SK-N-SH (cell line): ENCODE measurements at regions not wholly inside any gene's neighbourhood (a gene's known extent, or its start where the extent isn't known, plus 50 kb on each side); places are given as distances from the start of the nearest gene placed in this dataset.
A peak's percentile ranks its signal among the peaks of the same experiment; 100 is the strongest.

Experiments used
- CTCF ChIA-PET: fragments of 300-600, 350-600 bp; formaldehyde crosslinking; extraction: SDS; loops from one replicate; lab custom pipeline; 2021; lab: Yijun Ruan, JAX
- POLR2A ChIA-PET: fragments of 350-600 bp; sonication (Branson Sonifier 250); formaldehyde crosslinking; extraction: SDS; loops from one replicate; lab custom pipeline; 2020; ENCODE audit warnings: antibody characterized with exemption, inconsistent platforms; lab: Yijun Ruan, JAX
- DNase-seq: peaks from one replicate; pipeline ENCODE4 v3.0.0; 2012
- H2AFZ ChIP-seq: fragments of 200-600 bp; sonication (generic); 2 replicates; pipeline ENCODE4 v1.8.1; 2016; ENCODE audit warnings: antibody characterized with exemption, mild to moderate bottlenecking, low read depth
- H3F3A ChIP-seq: fragments of 200-600 bp; sonication (generic); replicated peaks from 2 replicates; pipeline ENCODE3; 2016; ENCODE audit warnings: antibody characterized with exemption, mild to moderate bottlenecking; ENCODE audit not compliant: insufficient read depth
- H3K27ac ChIP-seq, 2 experiments: fragments of 200-500 bp in 1 of 2; fragments of 200-600 bp in 1 of 2; sonication (Bioruptor generic) in 1 of 2; sonication (generic), shearing (Covaris generic) in 1 of 2; 2 replicates each; pipeline versions ENCODE4 v1.5.1 to v1.6.1; 2014 to 2016; ENCODE audit warnings: low read depth in 2 of 2, inconsistent platforms in 1 of 2, low read length in 1 of 2, mild to moderate bottlenecking in 1 of 2, mixed read lengths in 1 of 2
- H3K27me3 ChIP-seq: fragments of 200-600 bp; sonication (generic), shearing (Covaris generic); 2 replicates; pipeline ENCODE4 v1.6.1; 2016; ENCODE audit warnings: mixed run types; ENCODE audit not compliant: insufficient read depth
- H3K36me3 ChIP-seq, 2 experiments: fragments of 200-500 bp in 1 of 2; fragments of 200-600 bp in 1 of 2; sonication (Bioruptor generic) in 1 of 2; sonication (generic) in 1 of 2; replicated peaks in 1 of 2; 2 replicates each; pipeline versions ENCODE3 to v1.5.1; 2014 to 2016; ENCODE audit warnings: low read length in 1 of 2, mild to moderate bottlenecking in 1 of 2; ENCODE audit not compliant: insufficient read depth in 2 of 2, control insufficient read depth in 1 of 2
- H3K4me1 ChIP-seq, 2 experiments: fragments of 200-500 bp in 1 of 2; fragments of 200-600 bp in 1 of 2; sonication (Bioruptor generic) in 1 of 2; sonication (generic), shearing (Covaris generic) in 1 of 2; 2 replicates each; pipeline versions ENCODE4 v1.5.1 to v1.6.1; 2014 to 2016; ENCODE audit warnings: low read depth in 1 of 2, low read length in 1 of 2, mixed run types in 1 of 2; ENCODE audit not compliant: insufficient read depth in 2 of 2, control insufficient read depth in 1 of 2
- H3K4me2 ChIP-seq: fragments of 200-600 bp; sonication (generic), shearing (Covaris generic); 2 replicates; pipeline ENCODE4 v1.6.1; 2017; ENCODE audit warnings: mixed run types
- H3K4me3 ChIP-seq, 2 experiments: fragments of 200-500 bp in 1 of 2; fragments of 200-600 bp in 1 of 2; sonication (Bioruptor generic) in 1 of 2; sonication (generic), shearing (Covaris generic) in 1 of 2; 2 replicates each; pipeline versions ENCODE4 v1.5.1 to v1.8.1; 2014 to 2016; ENCODE audit warnings: low read depth in 2 of 2, inconsistent platforms in 1 of 2, low read length in 1 of 2, mild to moderate bottlenecking in 1 of 2, mixed read lengths in 1 of 2, moderate library complexity in 1 of 2
- H3K79me2 ChIP-seq: fragments of 200-600 bp; sonication (generic); 2 replicates; pipeline ENCODE4 v1.8.1; 2017; ENCODE audit warnings: mild to moderate bottlenecking; ENCODE audit not compliant: insufficient read depth
- H3K9ac ChIP-seq: fragments of 200-600 bp; sonication (generic); 2 replicates; pipeline ENCODE4 v1.6.1; 2017; ENCODE audit warnings: mixed run types
- H3K9me2 ChIP-seq: fragments of 200-600 bp; sonication (generic); 2 replicates; pipeline ENCODE4 v1.6.1; 2017; ENCODE audit warnings: mixed run types
- H3K9me3 ChIP-seq: fragments of 200-600 bp; sonication (generic); 2 replicates; pipeline ENCODE4 v1.6.1; 2017; ENCODE audit warnings: mixed run types, mild to moderate bottlenecking, moderate library complexity
- H4K20me1 ChIP-seq: fragments of 200-600 bp; sonication (generic); 2 replicates; pipeline ENCODE4 v1.6.1; 2017; ENCODE audit warnings: mild to moderate bottlenecking, mixed run types; ENCODE audit not compliant: insufficient read depth
- CTCF ChIP-seq: fragments of 200-600 bp; sonication (generic); IDR thresholded peaks from 2 replicates; pipeline ENCODE4 v1.6.1; 2017; ENCODE audit warnings: antibody characterized with exemption, mild to moderate bottlenecking, moderate library complexity
- EZH2phosphoT487 ChIP-seq: fragments of 200-600 bp; sonication (generic); IDR thresholded peaks from 2 replicates; pipeline ENCODE4 v1.6.1; 2017; ENCODE audit warnings: low read depth, mixed run types, mild to moderate bottlenecking, antibody characterized with exemption, moderate library complexity, borderline replicate concordance
- FOXM1 ChIP-seq: IDR thresholded peaks from 2 replicates; pipeline ENCODE4 v1.4.0; 2012; ENCODE audit warnings: low read depth, mild to moderate bottlenecking
- JUND ChIP-seq: IDR thresholded peaks from 2 replicates; pipeline ENCODE4 v1.4.0; 2012
- MAX ChIP-seq: IDR thresholded peaks from 2 replicates; pipeline ENCODE4 v1.4.0; 2012; ENCODE audit warnings: low read depth
- MXI1 ChIP-seq: IDR thresholded peaks from 2 replicates; pipeline ENCODE4 v1.6.1; 2012; ENCODE audit warnings: mild to moderate bottlenecking, low read depth, low read length, improper control_type of control experiment
- NFIC ChIP-seq: IDR thresholded peaks from 2 replicates; pipeline ENCODE4 v1.4.0; 2012; ENCODE audit warnings: borderline replicate concordance
- RAD21 ChIP-seq: IDR thresholded peaks from 2 replicates; pipeline ENCODE4 v1.6.1; 2012; ENCODE audit warnings: mild to moderate bottlenecking, low read length
- REST ChIP-seq: IDR thresholded peaks from 2 replicates; pipeline ENCODE4 v1.6.1; 2012; ENCODE audit warnings: mild to moderate bottlenecking, low read depth, low read length, moderate library complexity
- RFX5 ChIP-seq: IDR thresholded peaks from 2 replicates; pipeline ENCODE4 v1.6.1; 2012; ENCODE audit warnings: mild to moderate bottlenecking, improper control_type of control experiment, low read length
- TAF1 ChIP-seq: IDR thresholded peaks from 2 replicates; pipeline ENCODE4 v1.6.1; 2012; ENCODE audit warnings: low read depth, mild to moderate bottlenecking, low read length, moderate library complexity, borderline replicate concordance
- TCF12 ChIP-seq: IDR thresholded peaks from 2 replicates; pipeline ENCODE4 v1.4.0; 2012
- USF1 ChIP-seq: IDR thresholded peaks from 2 replicates; pipeline ENCODE4 v1.4.0; 2012; ENCODE audit warnings: low read depth, borderline replicate concordance
- YY1 ChIP-seq: IDR thresholded peaks from 2 replicates; pipeline ENCODE4 v1.4.0; 2012; ENCODE audit warnings: low read depth, mild to moderate bottlenecking
- ZBTB33 ChIP-seq: IDR thresholded peaks from 2 replicates; pipeline ENCODE4 v1.4.0; 2012; ENCODE audit warnings: low read depth, borderline replicate concordance
- WGBS: methylation state at CpG from one replicate; pipeline ENCODE4 v1.1.6; 2017; ENCODE audit warnings: low lambda C conversion rate; 5-methylcytosine and 5-hydroxymethylcytosine counted together

GRCh38 chr1:55542901-55543504, 327.8 kb upstream of the USP24 start:
- Histone ChIP-seq H3K36me3 (no peaks in the 10 kb centered on the region), H2AFZ (no peak overlapping the region), H3K9ac (no peak overlapping the region), H4K20me1 (no peaks in the 10 kb centered on the region), H3K27me3 (no peaks in the 10 kb centered on the region), H3K4me2 (no peak overlapping the region), H3K9me3 (no peaks in the 10 kb centered on the region), H3K9me2 (no peaks in the 10 kb centered on the region), H3K79me2 (no peaks in the 10 kb centered on the region), H3K4me1 (peaks cover 0 to 4% of the 10 kb centered on the region in 2 experiments; a peak in 1 of 4 replicates), H3K4me3 (no peak overlapping the region), H3F3A (peaks cover 6% of the 10 kb centered on the region), H3K27ac (peak overlapping the region in 1 of 2 experiments; percentile 29; a peak in 1 of 4 replicates)
- POLR2A ChIA-PET = no interaction called here
- CTCF ChIA-PET = no interaction called here
- TF ChIP-seq FOXM1 (no peak), TAF1 (no peak), JUND (no peak), YY1 (no peak), ZBTB33 (no peak), RAD21 (no peak), RFX5 (no peak), CTCF (no peak), MAX (no peak), TCF12 (no peak), USF1 (no peak), MXI1 (no peak), EZH2phosphoT487 (no peak)
- no peak for DNase-seq

GRCh38 chr1:55541296-55541695, 326.1 kb upstream of the USP24 start:
- ChIA-PET CTCF (no interaction called here), POLR2A (no interaction called here)
- no peaks in the 10 kb centered on the region; a peak in 1 of 4 replicates for H3K4me1 ChIP-seq
- no peaks in the 10 kb centered on the region for H3K9me2 ChIP-seq
- no peak overlapping the region for H3K4me2 ChIP-seq
- H3K9me3 ChIP-seq = no peaks in the 10 kb centered on the region
- peaks cover 6% of the 10 kb centered on the region for H3F3A ChIP-seq
- no peak overlapping the region for H3K4me3 ChIP-seq
- H3K36me3 ChIP-seq = no peaks in the 10 kb centered on the region
- no peak overlapping the region for H3K27ac ChIP-seq
- no peaks in the 10 kb centered on the region for H3K79me2 ChIP-seq
- no peak overlapping the region for H3K9ac ChIP-seq
- H2AFZ ChIP-seq = no peak overlapping the region
- H4K20me1 ChIP-seq = no peaks in the 10 kb centered on the region
- 70% methylated on average over 1 of the region's 1 CpG for WGBS
- H3K27me3 ChIP-seq = no peaks in the 10 kb centered on the region
- no peak for DNase-seq
- TF ChIP-seq TAF1 (no peak), EZH2phosphoT487 (no peak), NFIC (no peak), JUND (no peak), REST (no peak), ZBTB33 (no peak)
